ENCODE measurements at regions not wholly inside any gene's neighbourhood (a gene's known extent, or its start where the extent isn't known, plus 50 kb on each side); places are given as distances from the start of the nearest gene placed in this dataset.
A peak's percentile ranks its signal among the peaks of the same experiment; 100 is the strongest.

- Histone ChIP-seq H3K4me1 (no peaks in the 10 kb centered on the region), H3K27ac (no peak overlapping the region), H3K27me3 (no peaks in the 10 kb centered on the region), H3K9me3 (no peaks in the 10 kb centered on the region), H3K4me3 (no peak overlapping the region), H3K36me3 (no peaks in the 10 kb centered on the region)
- no peak for TF ChIP-seq POLR2AphosphoS5 (IDR thresholded peaks at IDR 0.05)
- no peak for TF ChIP-seq POLR2A (IDR thresholded peaks at IDR 0.05)
- TF ChIP-seq CTCF (IDR thresholded peaks at IDR 0.05): no peak
- no peak for TF ChIP-seq EP300 (IDR thresholded peaks at IDR 0.05)
- 76 to 91% (median 83%) methylated on average over 1 of the region's 1 CpG for WGBS, 5 donors
- intact Hi-C loops (cut with DNase I; ENCODE audit: low total_unique reads): no loop called here
- DNase-seq: no peak
These were observed 282.7 kb upstream of the SEMA3D start for GRCh38 chr7:85469446-85470010.

- Histone ChIP-seq H3K27ac (no peak overlapping the region), H3K36me3 (no peaks in the 10 kb centered on the region), H3K27me3 (no peaks in the 10 kb centered on the region), H3K9me3 (no peaks in the 10 kb centered on the region), H3K4me1 (no peaks in the 10 kb centered on the region), H3K4me3 (no peak overlapping the region)
- no peak for DNase-seq
- TF ChIP-seq EP300 (IDR thresholded peaks at IDR 0.05) (no peak), CTCF (IDR thresholded peaks at IDR 0.05) (peak in 1 of 7 experiments; percentile 16), POLR2A (IDR thresholded peaks at IDR 0.05) (no peak), POLR2AphosphoS5 (IDR thresholded peaks at IDR 0.05) (no peak)
- intact Hi-C loops (cut with DNase I; ENCODE audit: low total_unique reads): no loop called here
- WGBS, 5 donors: 91 to 98% (median 95%) methylated on average over 1 of the region's 1 CpG
These were observed 277.3 kb upstream of the SEMA3D start for GRCh38 chr7:85464042-85464651.

GRCh38 chr7:85462671-85463070, 275.8 kb upstream of the SEMA3D start:
- Histone ChIP-seq H3K4me1 (no peaks in the 10 kb centered on the region), H3K36me3 (no peaks in the 10 kb centered on the region), H3K27ac (no peak overlapping the region), H3K27me3 (no peaks in the 10 kb centered on the region), H3K4me3 (no peak overlapping the region), H3K9me3 (no peaks in the 10 kb centered on the region)
- intact Hi-C loops (cut with DNase I; ENCODE audit: low total_unique reads): no loop called here
- WGBS, 5 donors: 41 to 62% (median 57%) methylated on average over 6 of the region's 6 CpGs
- TF ChIP-seq EP300 (IDR thresholded peaks at IDR 0.05) (no peak), POLR2A (IDR thresholded peaks at IDR 0.05) (no peak), POLR2AphosphoS5 (IDR thresholded peaks at IDR 0.05) (no peak), CTCF (IDR thresholded peaks at IDR 0.05) (no peak)
- peak in 1 of 2 donors; percentile 23 for DNase-seq

GRCh38 chr7:85457911-85458310, 271.1 kb upstream of the SEMA3D start:
- no peak for TF ChIP-seq EP300 (IDR thresholded peaks at IDR 0.05)
- TF ChIP-seq CTCF (IDR thresholded peaks at IDR 0.05): no peak
- TF ChIP-seq POLR2A (IDR thresholded peaks at IDR 0.05): no peak
- no peak for TF ChIP-seq POLR2AphosphoS5 (IDR thresholded peaks at IDR 0.05)
- no peaks in the 10 kb centered on the region for H3K4me1 ChIP-seq
- H3K4me3 ChIP-seq: no peak overlapping the region
- H3K27me3 ChIP-seq: no peaks in the 10 kb centered on the region
- H3K27ac ChIP-seq: no peak overlapping the region
- DNase-seq: no peak
- intact Hi-C loops (cut with DNase I; ENCODE audit: low total_unique reads): no loop called here
- 54 to 65% (median 60%) methylated on average over 4 of the region's 4 CpGs for WGBS, 5 donors
- H3K36me3 ChIP-seq: no peaks in the 10 kb centered on the region
- H3K9me3 ChIP-seq: no peaks in the 10 kb centered on the region
